Mucosa of descending colon (tissue), 3 donors: ENCODE measurements at regions not wholly inside any gene's neighbourhood (a gene's known extent, or its start where the extent isn't known, plus 50 kb on each side); places are given as distances from the start of the nearest gene placed in this dataset.

Experiments
- ATAC-seq: fragments of 200-7000 bp; cut with Tn5 transposase; one replicate; pipeline ENCODE4 v1.9.1; 2020; ENCODE audit warnings: mild to moderate bottlenecking, moderate library complexity
- DNase-seq, 3 donors: peaks; one replicate each; pipeline ENCODE4 v3.0.0-alpha.2; 2020
- H3K36me3 ChIP-seq: fragments of 200-600 bp; one replicate; pipeline ENCODE4 v1.8.0; 2021; ENCODE audit warnings: low read depth, mild to moderate bottlenecking
- H3K4me1 ChIP-seq: fragments of 200-600 bp; one replicate; pipeline ENCODE4 v1.8.0; 2021; ENCODE audit warnings: low read depth, mild to moderate bottlenecking
- H3K4me3 ChIP-seq: fragments of 200-600 bp; one replicate; pipeline ENCODE4 v1.8.0; 2021; ENCODE audit warnings: mild to moderate bottlenecking
- H3K9me3 ChIP-seq: fragments of 200-600 bp; one replicate; pipeline ENCODE4 v1.8.0; 2021; ENCODE audit warnings: mild to moderate bottlenecking
- intact Hi-C, 2 donors: fragments of 100-400 bp; cut with DNase I in 1 of 2; cut with micrococcal nuclease in 1 of 2; formaldehyde crosslinking; loops; one replicate each; pipeline versions ENCODE4 v1.11.0 to v1.11.1; 2022; cut with DNase I, micrococcal nuclease
- TF ChIP-seq, protein P1 (sequence below): fragments of 200-600 bp; IDR thresholded peaks from one replicate; pipeline ENCODE4 v1.8.0; 2022; ENCODE audit warnings: antibody characterized with exemption, mild to moderate bottlenecking
- donor health status: DM: no; HTN: no; CAD: no; lungs with moderate emphysema.
- donor health status: DM: no; HTN: no; CAD: no.
- donor health status: DM: no; HTN: yes; CAD: no.

DNA sequence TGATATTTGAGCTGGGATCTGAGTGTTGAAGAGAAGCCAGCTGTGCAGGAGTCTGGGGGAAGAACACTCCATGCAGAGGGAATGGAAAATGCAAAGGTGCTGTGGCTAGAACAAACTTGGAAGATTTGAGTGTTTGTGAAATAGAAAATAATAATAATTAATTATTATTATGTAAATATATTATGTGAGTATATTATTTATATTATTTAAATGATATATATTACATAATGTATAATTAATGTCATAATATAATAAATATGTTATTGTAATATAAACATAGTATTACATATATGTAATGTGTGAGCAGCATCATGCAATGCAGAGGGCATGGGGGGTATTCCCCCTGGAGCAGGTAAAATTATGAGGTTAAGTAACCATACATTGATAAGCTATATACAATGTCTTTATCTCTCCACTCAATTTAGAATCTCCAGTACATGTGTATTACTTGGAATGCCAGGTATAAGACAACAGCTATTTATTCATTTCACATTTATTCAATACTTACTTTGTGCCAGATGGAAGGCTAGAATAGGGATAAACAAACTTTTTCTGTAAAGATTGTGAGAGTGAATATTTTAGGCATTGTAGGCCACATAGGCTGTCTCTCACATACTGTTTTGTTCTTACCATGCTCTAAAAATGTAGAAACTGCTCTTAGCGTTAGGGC, 218.6 kb downstream of the MTHFS start:
- intact Hi-C loops = no loop called here
- DNase-seq = no peak
- TF ChIP-seq, protein P1, sequence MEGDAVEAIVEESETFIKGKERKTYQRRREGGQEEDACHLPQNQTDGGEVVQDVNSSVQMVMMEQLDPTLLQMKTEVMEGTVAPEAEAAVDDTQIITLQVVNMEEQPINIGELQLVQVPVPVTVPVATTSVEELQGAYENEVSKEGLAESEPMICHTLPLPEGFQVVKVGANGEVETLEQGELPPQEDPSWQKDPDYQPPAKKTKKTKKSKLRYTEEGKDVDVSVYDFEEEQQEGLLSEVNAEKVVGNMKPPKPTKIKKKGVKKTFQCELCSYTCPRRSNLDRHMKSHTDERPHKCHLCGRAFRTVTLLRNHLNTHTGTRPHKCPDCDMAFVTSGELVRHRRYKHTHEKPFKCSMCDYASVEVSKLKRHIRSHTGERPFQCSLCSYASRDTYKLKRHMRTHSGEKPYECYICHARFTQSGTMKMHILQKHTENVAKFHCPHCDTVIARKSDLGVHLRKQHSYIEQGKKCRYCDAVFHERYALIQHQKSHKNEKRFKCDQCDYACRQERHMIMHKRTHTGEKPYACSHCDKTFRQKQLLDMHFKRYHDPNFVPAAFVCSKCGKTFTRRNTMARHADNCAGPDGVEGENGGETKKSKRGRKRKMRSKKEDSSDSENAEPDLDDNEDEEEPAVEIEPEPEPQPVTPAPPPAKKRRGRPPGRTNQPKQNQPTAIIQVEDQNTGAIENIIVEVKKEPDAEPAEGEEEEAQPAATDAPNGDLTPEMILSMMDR = no peak

DNA sequence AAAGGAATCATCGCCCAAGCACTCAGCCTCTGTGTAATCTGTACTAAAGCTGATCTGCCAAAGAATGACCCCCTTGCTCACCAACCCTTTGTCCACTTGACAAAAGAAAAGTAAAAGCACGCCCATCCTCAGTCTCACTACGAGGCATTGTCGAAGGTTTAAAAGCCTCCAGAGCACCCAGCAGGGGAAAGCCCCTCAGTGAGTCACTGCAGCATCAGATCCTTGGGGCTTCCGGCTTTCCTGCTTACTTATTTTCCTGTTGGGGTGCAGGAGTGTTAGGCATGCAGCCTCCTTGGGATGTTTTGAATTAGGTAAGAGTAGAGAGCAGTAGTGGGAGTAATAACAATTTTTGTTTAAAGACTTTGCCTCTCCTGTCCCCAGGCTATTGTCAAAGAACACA, 216.1 kb downstream of the MTHFS start:
- ATAC-seq = no peak

More for the DNA sequence above, 218.6 kb downstream of the MTHFS start:
- Histone ChIP-seq H3K4me1 (no peaks in the 10 kb centered on the region), H3K4me3 (no peak overlapping the region), H3K9me3 (no peaks in the 10 kb centered on the region), H3K36me3 (no peaks in the 10 kb centered on the region)
- no peak for ATAC-seq

DNA sequence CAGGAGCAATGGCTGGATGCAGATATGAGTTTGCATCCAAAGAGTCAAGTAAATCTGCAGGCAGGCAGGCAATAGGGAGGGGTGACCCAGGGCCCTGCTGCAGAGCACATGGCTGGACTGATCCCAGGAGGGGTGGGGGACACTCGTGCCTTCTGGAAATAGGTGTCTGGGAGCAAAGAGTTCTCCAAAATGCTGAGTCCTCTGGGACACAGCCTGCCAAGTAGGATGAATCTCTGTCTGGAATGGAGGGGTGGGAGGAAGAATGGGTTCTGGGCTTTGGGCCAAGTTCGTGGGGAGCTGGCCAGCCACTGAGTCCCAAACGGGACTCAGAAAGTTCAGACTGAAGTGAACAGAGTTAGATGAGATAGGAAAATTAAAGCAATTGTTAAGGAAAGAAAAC, 214.5 kb downstream of the MTHFS start:
- Histone ChIP-seq H3K4me3 (no peak overlapping the region), H3K36me3 (no peaks in the 10 kb centered on the region), H3K9me3 (no peaks in the 10 kb centered on the region), H3K4me1 (no peaks in the 10 kb centered on the region)
- intact Hi-C loops = no loop called here
- DNase-seq (peak in 1 of 3 donors; percentile 4), ATAC-seq (no peak)
- TF ChIP-seq, protein P1 = no peak

More for the DNA sequence above, 216.1 kb downstream of the MTHFS start:
- H3K9me3 ChIP-seq = no peaks in the 10 kb centered on the region
- intact Hi-C loops = no loop called here
- no peak overlapping the region for H3K4me3 ChIP-seq
- TF ChIP-seq, protein P1 = no peak
- no peaks in the 10 kb centered on the region for H3K4me1 ChIP-seq
- H3K36me3 ChIP-seq = no peaks in the 10 kb centered on the region
- no peak for DNase-seq

DNA sequence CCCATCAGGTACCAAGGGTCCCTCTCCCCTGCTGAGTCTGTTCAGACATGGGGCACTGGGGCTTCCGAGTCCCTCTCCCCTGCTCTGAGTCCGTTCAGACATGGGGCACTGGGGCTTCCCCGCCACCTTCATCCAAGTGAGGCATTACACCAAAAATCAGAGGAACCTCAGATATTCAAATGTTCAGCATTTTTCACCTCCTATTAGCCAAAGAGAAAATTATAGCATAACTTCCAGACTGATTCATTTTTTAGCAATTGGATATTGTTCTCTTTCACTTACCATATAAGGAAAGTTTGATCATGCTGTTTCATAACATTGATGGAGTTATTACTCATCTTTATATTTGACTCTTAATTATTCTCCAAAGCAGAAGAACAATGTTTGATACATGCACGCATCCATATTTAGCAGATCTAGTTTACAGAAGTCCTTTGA, 213.9 kb downstream of the MTHFS start:
- Histone ChIP-seq H3K9me3 (no peaks in the 10 kb centered on the region), H3K4me1 (no peaks in the 10 kb centered on the region), H3K36me3 (no peaks in the 10 kb centered on the region), H3K4me3 (no peak overlapping the region)
- ATAC-seq (no peak), DNase-seq (no peak)
- TF ChIP-seq, protein P1 = no peak
- intact Hi-C loops = no loop called here

DNA sequence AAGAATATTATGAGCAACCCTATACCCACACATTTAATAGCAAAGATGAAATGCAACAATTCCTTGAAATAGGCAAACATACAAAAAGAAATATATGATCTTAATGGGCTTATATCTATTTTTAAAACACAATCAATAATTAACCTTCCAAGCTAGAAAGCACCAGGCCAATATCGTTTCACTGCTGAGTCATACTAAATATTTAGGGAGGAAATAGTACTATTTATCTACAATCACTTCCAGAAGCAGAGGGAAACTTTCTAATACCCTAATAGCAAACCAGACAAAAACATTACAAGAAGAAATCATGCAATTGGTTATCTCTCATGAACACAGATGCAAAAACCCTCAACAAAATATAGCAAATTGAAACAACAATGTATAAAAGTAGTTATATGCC, 207.8 kb downstream of the MTHFS start:
- DNase-seq = no peak
- intact Hi-C loops = no loop called here
- ATAC-seq = no peak
- Histone ChIP-seq H3K9me3 (peaks cover 3% of the 10 kb centered on the region), H3K36me3 (no peaks in the 10 kb centered on the region), H3K4me1 (no peaks in the 10 kb centered on the region), H3K4me3 (no peak overlapping the region)
- TF ChIP-seq, protein P1 = no peak
